Neural crest cell (in vitro differentiated cells): ENCODE measurements at regions not wholly inside any gene's neighbourhood (a gene's known extent, or its start where the extent isn't known, plus 50 kb on each side); places are given as distances from the start of the nearest gene placed in this dataset.

Source experiments
- DNase-seq: peaks from one replicate; pipeline ENCODE4 v3.0.0; 2021; ENCODE audit warnings: low read depth, mixed read lengths, low spot score
- H3K27ac Mint-ChIP-seq: one replicate; pipeline ENCODE4 v1.8.0; 2021; ENCODE audit warnings: mild to moderate bottlenecking, mixed read lengths; ENCODE audit not compliant: unreplicated experiment
- H3K27me3 Mint-ChIP-seq: 2 replicates; pipeline ENCODE4 v1.8.0; 2021; ENCODE audit warnings: low read depth, mild to moderate bottlenecking, mixed read lengths
- H3K36me3 Mint-ChIP-seq: 2 replicates; pipeline ENCODE4 v1.8.0; 2021; ENCODE audit warnings: low read depth, mild to moderate bottlenecking, mixed read lengths
- H3K4me1 Mint-ChIP-seq: 2 replicates; pipeline ENCODE4 v1.8.0; 2021; ENCODE audit warnings: mixed read lengths
- H3K4me3 Mint-ChIP-seq: one replicate; pipeline ENCODE4 v1.8.0; 2021; ENCODE audit warnings: mild to moderate bottlenecking, mixed read lengths
- H3K9me3 Mint-ChIP-seq: 2 replicates; pipeline ENCODE4 v1.8.0; 2021; ENCODE audit warnings: mixed read lengths
- TF ChIP-seq, protein P1 (sequence below): fragments of 200-600 bp; sonication (generic); conservative IDR thresholded peaks from 2 replicates; pipeline ENCODE4 v1.5.0; 2021; ENCODE audit warnings: antibody characterized with exemption, mild to moderate bottlenecking

DNA sequence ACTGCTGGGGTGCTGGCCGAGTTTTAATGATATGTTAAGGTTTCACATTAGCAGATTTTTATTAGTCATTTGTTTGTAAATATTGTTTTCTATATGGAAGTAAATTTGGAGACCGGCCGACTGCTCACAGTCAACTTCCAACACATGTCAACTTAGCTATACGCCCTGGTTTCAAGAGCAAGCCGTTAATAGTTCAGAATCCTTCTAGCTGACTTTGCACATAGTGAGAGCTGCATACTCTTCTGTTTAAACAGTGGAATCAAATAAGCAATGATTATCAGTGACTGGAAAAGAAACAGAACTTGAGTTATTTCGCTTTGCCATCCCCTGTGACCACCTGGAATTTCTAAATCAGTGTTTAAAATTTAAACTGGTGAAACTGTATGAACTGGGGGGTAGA, 109.9 kb downstream of the PFKFB3 start:
- H3K4me1 Mint-ChIP-seq: no peaks in the 10 kb centered on the region
- H3K4me3 Mint-ChIP-seq: no peak overlapping the region
- TF ChIP-seq, protein P1, sequence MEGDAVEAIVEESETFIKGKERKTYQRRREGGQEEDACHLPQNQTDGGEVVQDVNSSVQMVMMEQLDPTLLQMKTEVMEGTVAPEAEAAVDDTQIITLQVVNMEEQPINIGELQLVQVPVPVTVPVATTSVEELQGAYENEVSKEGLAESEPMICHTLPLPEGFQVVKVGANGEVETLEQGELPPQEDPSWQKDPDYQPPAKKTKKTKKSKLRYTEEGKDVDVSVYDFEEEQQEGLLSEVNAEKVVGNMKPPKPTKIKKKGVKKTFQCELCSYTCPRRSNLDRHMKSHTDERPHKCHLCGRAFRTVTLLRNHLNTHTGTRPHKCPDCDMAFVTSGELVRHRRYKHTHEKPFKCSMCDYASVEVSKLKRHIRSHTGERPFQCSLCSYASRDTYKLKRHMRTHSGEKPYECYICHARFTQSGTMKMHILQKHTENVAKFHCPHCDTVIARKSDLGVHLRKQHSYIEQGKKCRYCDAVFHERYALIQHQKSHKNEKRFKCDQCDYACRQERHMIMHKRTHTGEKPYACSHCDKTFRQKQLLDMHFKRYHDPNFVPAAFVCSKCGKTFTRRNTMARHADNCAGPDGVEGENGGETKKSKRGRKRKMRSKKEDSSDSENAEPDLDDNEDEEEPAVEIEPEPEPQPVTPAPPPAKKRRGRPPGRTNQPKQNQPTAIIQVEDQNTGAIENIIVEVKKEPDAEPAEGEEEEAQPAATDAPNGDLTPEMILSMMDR: no peak
- H3K27ac Mint-ChIP-seq: no peak overlapping the region
- DNase-seq: no peak
- H3K9me3 Mint-ChIP-seq: no peaks in the 10 kb centered on the region
- H3K27me3 Mint-ChIP-seq: peaks cover 3% of the 10 kb centered on the region
- H3K36me3 Mint-ChIP-seq: no peaks in the 10 kb centered on the region

DNA sequence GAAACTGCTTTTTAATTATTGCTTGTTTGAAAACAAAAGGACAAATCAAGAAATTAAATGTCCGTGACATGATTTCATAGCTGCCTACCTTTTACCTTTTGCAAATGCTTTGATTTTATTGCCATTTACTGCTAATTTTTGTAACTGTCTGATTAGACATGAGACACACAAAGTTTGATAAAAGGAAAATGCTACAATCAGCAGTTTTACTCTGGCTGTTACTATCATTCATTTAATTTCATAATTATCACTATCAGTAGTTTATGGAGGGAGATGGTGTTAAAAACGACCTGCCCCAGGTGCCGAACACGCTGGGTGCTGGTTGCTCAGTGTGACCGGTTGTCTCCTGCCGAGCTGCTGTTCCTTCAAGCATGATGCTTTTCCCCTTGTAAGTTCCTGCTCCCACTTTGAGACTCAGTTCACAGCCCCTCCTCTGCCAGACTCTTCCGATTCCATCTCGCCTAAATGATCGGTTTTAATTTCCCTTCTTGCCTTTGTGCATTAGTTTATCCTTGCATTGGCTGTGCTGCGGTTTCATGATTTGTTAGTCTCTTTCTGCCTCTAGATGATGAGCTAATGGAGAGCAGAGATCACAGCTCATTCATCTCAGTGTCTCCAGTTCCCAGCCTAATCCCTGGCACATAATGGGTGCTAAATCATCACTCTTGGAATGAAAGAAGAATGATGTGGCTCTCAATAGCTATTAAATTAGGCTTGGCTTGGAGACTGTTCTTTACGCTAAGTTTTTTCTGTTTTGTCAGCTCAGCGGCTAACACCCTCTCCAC, 110.6 kb downstream of the PFKFB3 start:
- no peak for DNase-seq
- no peak overlapping the region for H3K4me3 Mint-ChIP-seq
- no peak overlapping the region for H3K27ac Mint-ChIP-seq
- H3K9me3 Mint-ChIP-seq: no peaks in the 10 kb centered on the region
- H3K4me1 Mint-ChIP-seq: no peaks in the 10 kb centered on the region
- no peaks in the 10 kb centered on the region for H3K36me3 Mint-ChIP-seq
- TF ChIP-seq, protein P1: no peak
- peaks cover 3% of the 10 kb centered on the region for H3K27me3 Mint-ChIP-seq

DNA sequence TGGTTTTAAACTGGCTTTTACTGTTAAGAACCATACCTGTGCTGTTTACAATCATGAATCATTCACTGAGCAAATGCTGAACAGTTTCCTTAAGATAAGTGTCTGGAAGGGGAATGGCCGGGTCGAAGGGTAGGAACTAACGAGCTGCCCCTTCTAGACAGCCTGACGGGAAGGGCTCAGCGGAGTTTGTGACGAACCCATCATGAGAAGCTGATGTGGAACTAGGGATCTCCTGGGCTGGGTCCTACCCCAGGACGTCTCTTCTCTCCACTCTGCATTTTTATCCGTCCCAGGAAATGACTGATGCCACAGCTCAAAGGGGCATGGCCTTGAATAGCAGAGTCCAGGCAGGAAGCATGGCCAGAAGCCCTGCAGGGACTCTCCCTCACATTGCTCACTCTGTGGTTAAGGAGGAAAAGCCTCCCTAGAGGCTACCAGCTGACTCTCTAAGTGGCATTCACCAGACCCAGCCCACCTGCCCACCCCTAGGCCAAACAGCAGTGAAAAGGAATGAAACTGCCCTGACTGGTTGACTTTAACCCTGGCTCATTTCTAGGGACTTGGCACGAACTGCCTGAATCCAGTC, 112.0 kb downstream of the PFKFB3 start:
- DNase-seq: no peak
- Mint-ChIP-seq H3K4me3 (no peak overlapping the region), H3K36me3 (no peaks in the 10 kb centered on the region), H3K4me1 (no peaks in the 10 kb centered on the region), H3K9me3 (no peaks in the 10 kb centered on the region), H3K27me3 (peaks cover 3% of the 10 kb centered on the region), H3K27ac (no peak overlapping the region)
- TF ChIP-seq, protein P1: no peak

DNA sequence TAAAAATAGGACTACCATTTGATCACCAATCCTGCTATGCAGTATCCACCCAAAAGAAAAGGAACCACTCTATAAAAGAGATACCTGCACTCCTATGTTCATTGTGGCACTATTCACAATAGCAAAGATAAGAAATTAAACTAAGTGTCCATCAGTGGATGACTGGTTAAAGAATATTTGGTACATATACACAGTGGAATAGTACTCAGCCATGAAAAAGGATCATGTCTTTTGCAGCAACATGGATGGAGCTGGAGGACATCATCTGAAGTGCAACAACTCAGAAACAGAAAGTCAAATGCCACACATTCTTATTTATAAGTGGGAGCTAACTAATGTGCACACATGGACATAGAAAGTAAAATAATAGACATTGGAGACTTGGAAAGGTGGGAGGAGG, 116.4 kb downstream of the PFKFB3 start:
- Mint-ChIP-seq H3K27me3 (peaks cover 3% of the 10 kb centered on the region), H3K4me1 (no peaks in the 10 kb centered on the region), H3K4me3 (no peak overlapping the region), H3K27ac (no peak overlapping the region), H3K9me3 (no peaks in the 10 kb centered on the region), H3K36me3 (no peaks in the 10 kb centered on the region)
- DNase-seq: no peak
- TF ChIP-seq, protein P1: no peak

DNA sequence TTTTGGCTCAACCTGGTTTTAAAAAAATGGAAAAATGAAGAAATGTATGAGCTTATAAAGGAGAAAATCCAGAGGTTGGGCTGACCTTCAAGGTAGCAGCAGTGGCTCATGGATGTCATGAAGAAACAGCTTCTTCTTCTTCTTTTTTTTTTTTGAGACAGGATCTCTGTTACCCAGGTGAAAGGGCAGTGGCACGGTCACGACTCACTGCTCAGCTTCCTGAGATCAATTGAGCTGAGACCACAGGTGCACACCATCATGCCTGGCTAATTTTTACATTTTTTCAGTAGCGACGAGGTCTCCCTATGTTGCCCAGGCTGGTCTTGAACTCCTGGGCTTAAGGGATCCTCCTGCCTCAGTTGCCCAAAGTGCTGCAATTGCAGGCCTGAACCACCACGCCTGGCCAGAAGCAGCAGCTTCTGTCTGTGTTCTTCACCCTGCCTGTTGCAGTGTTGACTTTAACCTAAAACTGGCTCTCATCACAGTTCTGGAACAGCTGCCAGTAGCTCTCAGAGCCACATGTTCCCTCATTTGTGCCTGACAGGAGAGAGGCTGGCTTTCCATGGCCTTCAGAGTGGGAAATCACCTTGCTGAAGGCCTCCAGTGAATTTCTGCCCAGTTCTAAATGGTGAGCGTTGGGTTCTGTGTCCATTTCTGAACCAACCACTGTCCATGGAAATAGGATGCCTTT, 117.7 kb downstream of the PFKFB3 start:
- Mint-ChIP-seq H3K27ac (no peak overlapping the region), H3K4me3 (no peak overlapping the region), H3K36me3 (no peaks in the 10 kb centered on the region), H3K4me1 (no peaks in the 10 kb centered on the region), H3K9me3 (no peaks in the 10 kb centered on the region), H3K27me3 (no peaks in the 10 kb centered on the region)
- no peak for DNase-seq
- TF ChIP-seq, protein P1: no peak
